ENCODE measurements at regions not wholly inside any gene's neighbourhood (a gene's known extent, or its start where the extent isn't known, plus 50 kb on each side); places are given as distances from the start of the nearest gene placed in this dataset.

- no peak for DNase-seq (ENCODE audit: extremely low spot score)
- TF ChIP-seq, protein P1, sequence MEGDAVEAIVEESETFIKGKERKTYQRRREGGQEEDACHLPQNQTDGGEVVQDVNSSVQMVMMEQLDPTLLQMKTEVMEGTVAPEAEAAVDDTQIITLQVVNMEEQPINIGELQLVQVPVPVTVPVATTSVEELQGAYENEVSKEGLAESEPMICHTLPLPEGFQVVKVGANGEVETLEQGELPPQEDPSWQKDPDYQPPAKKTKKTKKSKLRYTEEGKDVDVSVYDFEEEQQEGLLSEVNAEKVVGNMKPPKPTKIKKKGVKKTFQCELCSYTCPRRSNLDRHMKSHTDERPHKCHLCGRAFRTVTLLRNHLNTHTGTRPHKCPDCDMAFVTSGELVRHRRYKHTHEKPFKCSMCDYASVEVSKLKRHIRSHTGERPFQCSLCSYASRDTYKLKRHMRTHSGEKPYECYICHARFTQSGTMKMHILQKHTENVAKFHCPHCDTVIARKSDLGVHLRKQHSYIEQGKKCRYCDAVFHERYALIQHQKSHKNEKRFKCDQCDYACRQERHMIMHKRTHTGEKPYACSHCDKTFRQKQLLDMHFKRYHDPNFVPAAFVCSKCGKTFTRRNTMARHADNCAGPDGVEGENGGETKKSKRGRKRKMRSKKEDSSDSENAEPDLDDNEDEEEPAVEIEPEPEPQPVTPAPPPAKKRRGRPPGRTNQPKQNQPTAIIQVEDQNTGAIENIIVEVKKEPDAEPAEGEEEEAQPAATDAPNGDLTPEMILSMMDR (IDR thresholded peaks at IDR 0.05; ENCODE audit: control extremely low read depth, extremely low read depth, low read depth, missing control alignments), result no peak
- ChIA-PET POLR2A (no interaction called here), CTCF (no interaction called here)
These were observed 958.0 kb upstream of the PHF14 start for GRCh38 chr7:10015687-10016086.

- CTCF ChIA-PET, result no interaction called here
- POLR2A ChIA-PET, result no interaction called here
- TF ChIP-seq, protein P1 (IDR thresholded peaks at IDR 0.05; ENCODE audit: control extremely low read depth, extremely low read depth, low read depth, missing control alignments), result no peak
- DNase-seq (ENCODE audit: extremely low spot score), result no peak
These were observed 951.2 kb upstream of the PHF14 start for GRCh38 chr7:10022480-10022879.

DNA sequence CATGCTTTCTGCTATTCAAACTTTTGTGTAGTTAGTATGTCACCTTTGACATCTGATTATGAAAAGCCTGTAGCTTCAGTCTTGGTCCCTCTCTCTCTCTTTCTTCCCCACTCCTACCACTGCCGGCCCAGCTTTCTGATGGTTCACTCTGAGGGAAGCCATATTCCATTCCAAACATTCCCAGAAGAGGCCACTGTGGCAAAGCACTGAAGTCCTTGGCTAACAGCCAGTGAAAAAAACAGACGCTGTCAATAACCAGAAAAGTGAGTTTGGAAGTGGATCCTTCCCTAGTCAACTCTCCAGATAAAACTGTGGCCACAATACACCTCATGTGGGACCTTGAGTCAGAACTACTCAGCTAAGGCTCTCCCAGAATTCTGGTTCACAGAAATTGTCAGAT is 950.7 kb upstream of the PHF14 start:
- ChIA-PET CTCF (no interaction called here), POLR2A (no interaction called here)
- TF ChIP-seq, protein P1 (IDR thresholded peaks at IDR 0.05; ENCODE audit: control extremely low read depth, extremely low read depth, low read depth, missing control alignments), result no peak
- no peak for DNase-seq (ENCODE audit: extremely low spot score)

GRCh38 chr7:10034843-10035556 is 938.7 kb upstream of the PHF14 start:
- DNase-seq (ENCODE audit: extremely low spot score), result no peak
- TF ChIP-seq, protein P1 (IDR thresholded peaks at IDR 0.05; ENCODE audit: control extremely low read depth, extremely low read depth, low read depth, missing control alignments), result no peak

DNA sequence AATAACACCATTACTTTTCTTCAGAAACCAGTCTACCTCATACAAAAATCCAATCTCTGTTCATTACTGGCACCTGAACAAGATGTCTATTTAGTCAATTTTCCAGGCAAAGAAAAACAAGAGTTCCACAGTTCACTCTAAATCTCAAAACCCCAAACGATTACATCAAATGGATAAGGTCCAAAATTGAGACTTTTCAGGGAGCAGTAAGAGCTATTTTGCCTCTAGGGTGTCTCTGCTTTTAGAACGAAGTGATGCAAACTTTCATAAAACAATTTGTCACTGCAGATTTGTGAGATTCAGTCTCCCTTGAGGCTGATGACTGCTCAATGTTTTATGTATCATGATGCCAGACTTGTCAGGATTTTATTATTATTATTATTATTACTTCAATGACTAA is 937.0 kb upstream of the PHF14 start:
- CTCF ChIA-PET, result no interaction called here

More at GRCh38 chr7:10034843-10035556, 938.7 kb upstream of the PHF14 start:
- POLR2A ChIA-PET, result no interaction called here
- CTCF ChIA-PET, result interaction anchor here (1.5 kb wide), 1 partner anchor 7 kb away, joined by 4 read pairs; no protein-coding TSS in a partner anchor

DNA sequence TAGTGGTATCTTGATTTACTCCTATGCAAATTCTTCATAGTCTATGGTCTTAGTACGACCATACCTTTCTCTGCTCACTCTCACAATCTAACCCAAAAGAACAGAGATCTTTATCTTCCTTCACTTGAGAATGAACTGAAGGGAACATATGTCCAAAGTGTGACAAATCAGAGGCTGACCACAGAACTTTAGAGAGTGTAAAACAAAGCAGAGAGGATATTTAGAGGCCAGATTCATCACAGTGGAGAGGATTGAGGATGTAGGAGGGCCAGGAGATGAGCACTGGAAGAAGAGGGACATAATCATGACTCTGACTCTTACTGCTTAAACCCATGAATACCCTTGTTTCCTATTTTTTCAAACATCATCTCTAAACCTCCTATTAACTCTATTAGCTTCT is 935.3 kb upstream of the PHF14 start:
- CTCF ChIA-PET, result interaction anchor here (1.5 kb wide), 1 partner anchor 8 kb away, joined by 3 read pairs; no protein-coding TSS in a partner anchor
- TF ChIP-seq, protein P1 (IDR thresholded peaks at IDR 0.05; ENCODE audit: control extremely low read depth, extremely low read depth, low read depth, missing control alignments), result no peak
- POLR2A ChIA-PET, result no interaction called here
- DNase-seq (ENCODE audit: extremely low spot score), result no peak

More for the DNA sequence above, 937.0 kb upstream of the PHF14 start:
- DNase-seq (ENCODE audit: extremely low spot score), result no peak
- TF ChIP-seq, protein P1 (IDR thresholded peaks at IDR 0.05; ENCODE audit: control extremely low read depth, extremely low read depth, low read depth, missing control alignments), result no peak
- POLR2A ChIA-PET, result no interaction called here
